Esophagus squamous epithelium (tissue), 4 donors: ENCODE measurements at regions not wholly inside any gene's neighbourhood (a gene's known extent, or its start where the extent isn't known, plus 50 kb on each side); places are given as distances from the start of the nearest gene placed in this dataset.

ENCODE experiments used
- POLR2A ChIP-seq, 4 donors: fragments of 450-650 bp; IDR thresholded peaks; one replicate each; pipeline ENCODE4 v1.6.1; 2017; ENCODE audit warnings: antibody characterized with exemption in 4 of 4, mild to moderate bottlenecking in 4 of 4, moderate library complexity in 3 of 4
- TF ChIP-seq, protein P1 (sequence below), 6 experiments: fragments of 450-650 bp in 4 of 6; fragments of 200-600 bp in 2 of 6; sonication (generic) in 2 of 6; IDR thresholded peaks; one replicate each; pipeline ENCODE4 v1.5.1; 2016 to 2019; ENCODE audit warnings: antibody characterized with exemption in 6 of 6, mild to moderate bottlenecking in 4 of 6, moderate library complexity in 4 of 6

DNA sequence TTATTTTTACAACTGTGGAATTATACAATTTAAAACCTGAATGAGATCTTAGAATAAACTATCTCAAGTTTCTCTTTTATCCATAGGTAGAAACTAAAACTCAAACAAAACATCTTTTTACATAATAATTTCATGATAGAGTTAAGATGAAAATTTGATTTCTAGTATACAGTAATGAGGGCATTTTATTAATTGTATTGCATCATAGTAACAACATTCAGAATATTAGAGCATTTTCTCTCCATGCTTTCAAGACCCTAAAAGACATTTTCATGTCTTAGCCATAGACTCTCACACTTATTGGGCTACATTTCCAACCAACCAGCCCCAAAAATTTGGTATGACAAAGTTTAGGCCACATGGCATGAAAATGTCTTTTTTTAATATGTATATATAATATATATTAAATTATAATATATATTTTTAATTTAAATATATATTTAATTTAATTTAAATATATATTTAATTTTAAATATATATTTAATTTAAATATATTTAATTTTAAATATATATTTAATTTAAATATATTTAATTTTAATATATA is 195.7 kb upstream of the STEAP1 start:
- TF ChIP-seq, protein P1, sequence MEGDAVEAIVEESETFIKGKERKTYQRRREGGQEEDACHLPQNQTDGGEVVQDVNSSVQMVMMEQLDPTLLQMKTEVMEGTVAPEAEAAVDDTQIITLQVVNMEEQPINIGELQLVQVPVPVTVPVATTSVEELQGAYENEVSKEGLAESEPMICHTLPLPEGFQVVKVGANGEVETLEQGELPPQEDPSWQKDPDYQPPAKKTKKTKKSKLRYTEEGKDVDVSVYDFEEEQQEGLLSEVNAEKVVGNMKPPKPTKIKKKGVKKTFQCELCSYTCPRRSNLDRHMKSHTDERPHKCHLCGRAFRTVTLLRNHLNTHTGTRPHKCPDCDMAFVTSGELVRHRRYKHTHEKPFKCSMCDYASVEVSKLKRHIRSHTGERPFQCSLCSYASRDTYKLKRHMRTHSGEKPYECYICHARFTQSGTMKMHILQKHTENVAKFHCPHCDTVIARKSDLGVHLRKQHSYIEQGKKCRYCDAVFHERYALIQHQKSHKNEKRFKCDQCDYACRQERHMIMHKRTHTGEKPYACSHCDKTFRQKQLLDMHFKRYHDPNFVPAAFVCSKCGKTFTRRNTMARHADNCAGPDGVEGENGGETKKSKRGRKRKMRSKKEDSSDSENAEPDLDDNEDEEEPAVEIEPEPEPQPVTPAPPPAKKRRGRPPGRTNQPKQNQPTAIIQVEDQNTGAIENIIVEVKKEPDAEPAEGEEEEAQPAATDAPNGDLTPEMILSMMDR (IDR thresholded peaks at IDR 0.05): no peak
- TF ChIP-seq POLR2A (IDR thresholded peaks at IDR 0.05): no peak
